VCaP (cell line): ENCODE measurements at regions not wholly inside any gene's neighbourhood (a gene's known extent, or its start where the extent isn't known, plus 50 kb on each side); places are given as distances from the start of the nearest gene placed in this dataset.
"Not testable (repeated sequence)": the region's sequence is repeated elsewhere in the genome, so short reads cannot be mapped to it uniquely, and the experiment has no call there.

ENCODE experiments used
- H3K27ac ChIP-seq: fragments of 450-650 bp; 2 replicates; pipeline ENCODE4 v1.5.1; 2017
- TF ChIP-seq, protein P1 (sequence below): fragments of 450-650 bp; conservative IDR thresholded peaks from 2 replicates; pipeline ENCODE4 v1.5.1; 2017; ENCODE audit warnings: mild to moderate bottlenecking, moderate library complexity

DNA sequence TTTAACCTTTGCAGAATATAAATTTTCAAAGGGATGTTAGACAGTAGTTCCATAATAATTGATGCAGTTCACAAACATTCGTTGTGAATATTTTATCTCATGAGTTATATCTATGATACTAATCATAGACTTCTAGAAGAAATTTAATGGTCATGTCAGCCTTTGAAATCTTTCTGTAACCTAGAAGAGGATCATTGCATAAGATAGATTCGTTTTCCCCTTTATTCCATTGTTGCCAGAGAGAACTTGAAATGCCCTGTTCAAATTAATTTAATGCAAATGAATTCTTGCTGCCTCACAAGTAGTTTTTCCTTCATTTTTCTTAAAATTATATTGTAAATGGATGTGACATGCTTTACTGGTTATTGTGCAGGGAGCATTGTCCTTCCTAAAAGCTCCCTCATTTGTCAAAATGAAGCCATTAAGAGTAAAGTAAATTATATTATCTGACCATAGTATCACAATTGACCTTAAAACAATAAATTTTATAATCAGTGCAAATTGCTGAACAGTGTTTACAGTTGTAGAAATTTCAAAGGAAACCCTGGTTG, 128.5 kb upstream of the ZNF717 start:
- no peak overlapping the region for H3K27ac ChIP-seq
- TF ChIP-seq, protein P1, sequence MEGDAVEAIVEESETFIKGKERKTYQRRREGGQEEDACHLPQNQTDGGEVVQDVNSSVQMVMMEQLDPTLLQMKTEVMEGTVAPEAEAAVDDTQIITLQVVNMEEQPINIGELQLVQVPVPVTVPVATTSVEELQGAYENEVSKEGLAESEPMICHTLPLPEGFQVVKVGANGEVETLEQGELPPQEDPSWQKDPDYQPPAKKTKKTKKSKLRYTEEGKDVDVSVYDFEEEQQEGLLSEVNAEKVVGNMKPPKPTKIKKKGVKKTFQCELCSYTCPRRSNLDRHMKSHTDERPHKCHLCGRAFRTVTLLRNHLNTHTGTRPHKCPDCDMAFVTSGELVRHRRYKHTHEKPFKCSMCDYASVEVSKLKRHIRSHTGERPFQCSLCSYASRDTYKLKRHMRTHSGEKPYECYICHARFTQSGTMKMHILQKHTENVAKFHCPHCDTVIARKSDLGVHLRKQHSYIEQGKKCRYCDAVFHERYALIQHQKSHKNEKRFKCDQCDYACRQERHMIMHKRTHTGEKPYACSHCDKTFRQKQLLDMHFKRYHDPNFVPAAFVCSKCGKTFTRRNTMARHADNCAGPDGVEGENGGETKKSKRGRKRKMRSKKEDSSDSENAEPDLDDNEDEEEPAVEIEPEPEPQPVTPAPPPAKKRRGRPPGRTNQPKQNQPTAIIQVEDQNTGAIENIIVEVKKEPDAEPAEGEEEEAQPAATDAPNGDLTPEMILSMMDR: no peak

DNA sequence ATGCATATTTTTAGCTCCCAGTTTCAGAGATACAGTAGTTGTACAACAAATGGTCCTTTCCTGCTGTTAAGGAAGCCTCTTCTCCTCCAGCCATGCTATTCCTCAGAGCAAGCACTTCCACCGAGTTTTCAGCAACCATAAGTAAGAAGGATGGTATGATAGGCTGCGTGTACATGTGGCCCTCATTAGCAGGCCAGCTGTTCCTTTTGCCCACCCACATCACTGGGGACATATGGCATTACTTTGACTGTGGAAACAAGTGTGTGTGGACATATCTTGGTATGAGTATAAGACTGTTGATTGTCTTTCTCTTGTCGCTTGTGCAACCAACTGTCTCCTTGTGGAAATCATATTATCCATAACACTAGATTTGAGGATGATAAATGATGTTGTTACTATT, 129.4 kb upstream of the ZNF717 start:
- H3K27ac ChIP-seq: not testable (repeated sequence)

DNA sequence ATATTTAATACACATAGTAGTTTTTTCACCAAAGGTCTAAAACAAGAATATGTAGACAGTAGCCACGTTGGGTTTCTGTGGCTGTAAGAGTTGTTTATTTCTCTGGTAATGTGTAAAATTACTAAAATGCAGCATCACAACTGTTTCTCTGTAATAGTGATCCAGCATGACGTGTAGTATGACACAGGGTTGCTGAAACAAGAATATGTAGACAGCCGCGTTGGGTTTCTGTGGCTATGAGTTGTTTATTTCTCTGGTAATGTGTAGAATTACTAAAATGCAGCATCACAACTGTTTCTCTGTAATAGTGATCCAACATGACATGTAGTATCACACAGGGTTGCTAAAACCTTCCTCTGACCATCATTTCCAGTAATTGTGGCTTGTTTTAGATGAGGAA, 153.6 kb upstream of the ZNF717 start:
- no peak overlapping the region for H3K27ac ChIP-seq
- TF ChIP-seq, protein P1: no peak

DNA sequence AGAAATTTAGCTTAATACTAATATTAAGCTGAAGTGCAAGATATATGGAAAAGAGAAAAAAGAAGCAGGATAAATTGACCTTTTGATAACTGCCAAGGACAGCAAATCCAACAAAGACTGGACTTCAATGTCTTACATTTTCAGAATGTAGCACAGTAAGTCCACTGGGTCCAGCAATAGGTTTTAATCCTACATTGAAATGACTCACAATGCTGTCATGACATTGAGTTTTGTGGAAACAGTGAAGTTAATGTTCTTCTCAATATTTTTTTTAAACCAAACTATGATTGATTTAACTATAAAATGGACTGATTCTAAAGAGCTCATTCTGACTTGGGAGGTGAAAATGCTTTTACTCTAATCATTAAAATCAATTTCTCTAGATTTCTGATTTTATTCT, 166.6 kb upstream of the ZNF717 start:
- TF ChIP-seq, protein P1: no peak
- no peak overlapping the region for H3K27ac ChIP-seq

DNA sequence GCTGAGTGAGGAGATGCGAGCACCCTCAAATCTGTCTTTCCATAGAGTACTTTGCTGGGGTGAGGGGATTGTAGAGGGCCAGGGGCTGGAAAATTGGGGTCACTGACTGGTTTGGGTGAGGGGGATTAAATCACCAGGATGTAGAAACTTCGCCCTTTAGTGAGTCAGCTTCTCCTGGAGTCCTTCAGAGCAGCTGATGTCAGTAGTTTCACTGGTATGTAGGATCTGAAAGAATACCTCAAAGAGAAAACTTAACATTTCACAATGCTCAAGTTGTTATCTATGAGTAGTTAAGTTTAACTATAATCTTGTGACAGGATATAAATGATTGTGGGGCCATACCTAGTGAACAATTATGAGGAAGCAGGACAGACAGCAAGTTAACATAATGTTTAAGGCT, 174.7 kb upstream of the ZNF717 start:
- H3K27ac ChIP-seq: not testable (repeated sequence)

DNA sequence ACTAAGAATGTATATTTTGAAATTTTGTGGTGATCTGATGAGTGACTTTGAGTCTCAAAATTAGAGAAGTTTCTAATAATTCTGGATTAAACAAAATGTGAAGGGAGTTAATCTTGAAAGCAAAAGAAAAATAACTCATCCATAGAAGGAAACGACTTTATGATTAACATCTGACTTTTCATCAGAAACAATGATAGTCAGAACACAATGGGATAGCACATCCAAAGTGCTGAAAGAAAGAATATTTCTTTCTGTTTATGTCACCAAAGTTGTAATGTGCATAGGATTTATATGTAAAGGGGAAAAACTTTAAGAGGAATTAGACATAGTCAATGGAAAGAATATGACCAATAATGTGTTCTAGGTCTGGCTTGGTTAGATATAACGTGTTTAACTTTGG, 176.7 kb upstream of the ZNF717 start:
- not testable (repeated sequence) for H3K27ac ChIP-seq

DNA sequence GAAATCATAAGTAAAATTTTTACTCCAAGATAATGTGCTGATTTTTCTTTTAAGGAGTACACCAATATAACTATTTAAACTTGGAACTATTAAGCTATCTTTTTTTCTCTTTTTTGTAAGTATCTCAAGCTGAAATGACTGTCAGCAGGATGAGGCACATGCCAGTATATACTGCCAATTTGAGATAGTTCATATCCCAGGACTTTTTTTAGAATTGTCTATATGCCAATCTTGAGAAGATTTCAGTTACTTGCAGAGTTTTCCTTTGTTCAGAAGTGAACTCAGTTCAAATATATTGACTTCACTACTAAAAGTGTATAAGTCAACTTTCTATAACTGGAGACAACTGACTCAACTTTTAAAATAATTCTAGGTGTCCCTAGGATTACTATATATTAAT, 181.7 kb upstream of the ZNF717 start:
- no peak overlapping the region for H3K27ac ChIP-seq
- TF ChIP-seq, protein P1: no peak

DNA sequence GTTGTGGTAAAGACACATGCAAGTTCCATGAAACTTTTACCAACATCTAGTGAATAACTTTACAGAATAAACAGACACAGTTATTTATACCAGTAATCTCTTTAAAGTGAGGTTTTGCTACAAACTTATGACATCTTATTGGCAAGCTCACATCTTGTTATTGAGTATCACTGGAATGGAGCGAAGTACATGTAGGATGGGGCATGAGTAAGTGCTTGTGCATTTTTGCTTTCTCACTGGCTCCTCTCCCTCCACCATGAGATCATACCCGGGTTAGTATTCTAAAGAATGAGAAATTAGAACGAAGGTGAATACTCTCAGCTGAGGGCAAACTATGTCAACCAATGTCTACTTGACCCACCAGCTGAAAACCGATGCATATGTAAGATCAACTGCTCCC, 193.3 kb upstream of the ZNF717 start:
- TF ChIP-seq, protein P1: no peak

DNA sequence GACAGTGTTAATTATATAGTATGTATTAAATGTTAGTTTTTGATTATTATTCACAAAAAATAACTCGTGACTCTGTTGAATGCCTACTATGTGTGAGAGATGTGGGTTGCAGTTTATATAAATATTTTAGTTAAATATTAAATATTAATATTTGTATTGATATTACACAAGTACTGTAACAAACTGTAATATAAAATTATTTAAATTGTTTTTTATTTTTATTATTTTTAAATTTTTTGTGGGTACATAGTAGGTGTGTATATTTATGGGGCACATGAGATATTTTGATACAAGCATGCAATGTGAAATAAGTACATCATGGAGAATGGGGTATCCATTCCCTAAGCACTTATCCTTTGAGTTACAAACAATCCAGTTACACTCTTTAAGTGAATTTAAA, 196.1 kb upstream of the ZNF717 start:
- TF ChIP-seq, protein P1: no peak
- no peak overlapping the region for H3K27ac ChIP-seq

More for the DNA sequence above, 193.3 kb upstream of the ZNF717 start:
- H3K27ac ChIP-seq: no peak overlapping the region
